HEK293 (cell line): ENCODE measurements at regions not wholly inside any gene's neighbourhood (a gene's known extent, or its start where the extent isn't known, plus 50 kb on each side); places are given as distances from the start of the nearest gene placed in this dataset.
"Not testable (repeated sequence)": the region's sequence is repeated elsewhere in the genome, so short reads cannot be mapped to it uniquely, and the experiment has no call there.

Experiments used
- CTCF ChIA-PET: fragments of 350-600 bp; formaldehyde crosslinking; extraction: SDS; loops from one replicate; lab custom pipeline; 2021; ENCODE audit warnings: antibody characterized with exemption; lab: Yijun Ruan, JAX
- POLR2A ChIA-PET: fragments of 300-600 bp; formaldehyde crosslinking; extraction: SDS; loops from one replicate; lab custom pipeline; 2020; ENCODE audit warnings: antibody characterized with exemption, inconsistent platforms; lab: Yijun Ruan, JAX
- H3K27ac ChIP-seq: fragments of 200-500 bp; sonication (Bioruptor generic); 2 replicates; pipeline ENCODE4 v1.5.1; 2014; ENCODE audit warnings: low read depth, low read length, control low read depth, inconsistent platforms; ENCODE audit errors: extremely low read depth
- H3K36me3 ChIP-seq, 2 experiments: fragments of 200-500 bp in 1 of 2; sonication (Bioruptor generic) in 1 of 2; 1 replicate in 1 of 2; 2 replicates in 1 of 2; pipeline ENCODE4 v1.5.1; 2014 to 2017; ENCODE audit warnings: inconsistent platforms in 2 of 2, low read length in 2 of 2; ENCODE audit not compliant: control insufficient read depth in 2 of 2, insufficient read depth in 1 of 2
- H3K4me1 ChIP-seq: fragments of 200-500 bp; sonication (Bioruptor generic); 2 replicates; pipeline ENCODE4 v1.5.1; 2014; ENCODE audit warnings: mild to moderate bottlenecking, low read length, inconsistent platforms; ENCODE audit not compliant: control insufficient read depth, insufficient read depth
- H3K4me3 ChIP-seq: 2 replicates; pipeline ENCODE4 v1.5.1; 2011; ENCODE audit warnings: low read depth, mild to moderate bottlenecking, control low read depth, low read length, moderate library complexity
- H3K9me3 ChIP-seq: fragments of 200-500 bp; sonication (Bioruptor generic); 2 replicates; pipeline ENCODE4 v1.5.1; 2014; ENCODE audit warnings: low read depth, low read length, inconsistent platforms; ENCODE audit not compliant: control insufficient read depth, insufficient read depth
- EGR2 ChIP-seq: fragments of 450-650 bp; formaldehyde crosslinking; IDR thresholded peaks from 2 replicates; pipeline ENCODE4 v1.5.1; 2016; ENCODE audit warnings: low read depth, missing biosample characterization, missing genetic modification characterization
- KLF8 ChIP-seq: fragments of 450-650 bp; formaldehyde crosslinking; IDR thresholded peaks from 2 replicates; pipeline ENCODE4 v1.5.1; 2016; ENCODE audit warnings: missing biosample characterization, missing genetic modification characterization
- PATZ1 ChIP-seq: fragments of 450-650 bp; formaldehyde crosslinking; IDR thresholded peaks from 2 replicates; pipeline ENCODE4 v1.5.1; 2016; ENCODE audit warnings: missing biosample characterization, missing genetic modification characterization
- PBX3 ChIP-seq: sonication (generic); formaldehyde crosslinking; IDR thresholded peaks from 2 replicates; pipeline ENCODE4 v1.8.1; 2022; ENCODE audit warnings: mild to moderate bottlenecking, moderate library complexity, missing genetic modification reagents
- PRDM4 ChIP-seq: fragments of 450-650 bp; formaldehyde crosslinking; IDR thresholded peaks from 2 replicates; pipeline ENCODE4 v1.5.1; 2017; ENCODE audit warnings: missing biosample characterization, missing genetic modification characterization
- SETDB1 ChIP-seq: IDR thresholded peaks from one replicate; pipeline ENCODE4 v1.6.1; 2017; ENCODE audit warnings: mild to moderate bottlenecking, low read length, moderate library complexity, mixed read lengths; ENCODE audit not compliant: insufficient read length
- YY2 ChIP-seq: fragments of 450-650 bp; formaldehyde crosslinking; IDR thresholded peaks from 2 replicates; pipeline ENCODE4 v1.5.1; 2016; ENCODE audit warnings: missing biosample characterization, missing genetic modification characterization
- ZBTB26 ChIP-seq: fragments of 450-650 bp; formaldehyde crosslinking; optimal IDR thresholded peaks from 2 replicates; pipeline ENCODE3; 2016; ENCODE audit warnings: missing biosample characterization, mild to moderate bottlenecking, missing genetic modification characterization
- ZNF132 ChIP-seq: fragments of 450-650 bp; formaldehyde crosslinking; IDR thresholded peaks from 2 replicates; pipeline ENCODE4 v1.5.1; 2017; ENCODE audit warnings: missing biosample characterization, missing genetic modification characterization, borderline replicate concordance
- ZNF169 ChIP-seq: fragments of 450-650 bp; formaldehyde crosslinking; IDR thresholded peaks from 2 replicates; pipeline ENCODE4 v1.5.1; 2016; ENCODE audit warnings: missing biosample characterization, missing genetic modification characterization
- ZNF2 ChIP-seq: fragments of 450-650 bp; formaldehyde crosslinking; IDR thresholded peaks from 2 replicates; pipeline ENCODE4 v1.5.1; 2016; ENCODE audit warnings: missing biosample characterization, missing genetic modification characterization
- ZNF248 ChIP-seq: fragments of 450-650 bp; formaldehyde crosslinking; IDR thresholded peaks from 2 replicates; pipeline ENCODE4 v1.5.1; 2017; ENCODE audit warnings: missing biosample characterization, missing genetic modification characterization
- ZNF266 ChIP-seq: fragments of 450-650 bp; formaldehyde crosslinking; IDR thresholded peaks from 2 replicates; pipeline ENCODE4 v1.5.1; 2016; ENCODE audit warnings: missing biosample characterization, missing genetic modification characterization, low read depth
- ZNF302 ChIP-seq: fragments of 450-650 bp; formaldehyde crosslinking; IDR thresholded peaks from 2 replicates; pipeline ENCODE4 v1.5.1; 2016; ENCODE audit warnings: missing biosample characterization, missing genetic modification characterization, low read depth
- ZNF335 ChIP-seq: fragments of 450-650 bp; formaldehyde crosslinking; conservative IDR thresholded peaks from 2 replicates; pipeline ENCODE4 v1.5.1; 2016; ENCODE audit warnings: missing biosample characterization, missing genetic modification characterization
- ZNF362 ChIP-seq: fragments of 450-650 bp; formaldehyde crosslinking; IDR thresholded peaks from 2 replicates; pipeline ENCODE4 v1.5.1; 2016; ENCODE audit warnings: missing biosample characterization, missing genetic modification characterization
- ZNF394 ChIP-seq: fragments of 450-650 bp; formaldehyde crosslinking; IDR thresholded peaks from 2 replicates; pipeline ENCODE4 v1.5.1; 2016; ENCODE audit warnings: missing biosample characterization, missing genetic modification characterization, mild to moderate bottlenecking, moderate library complexity, borderline replicate concordance
- ZNF48 ChIP-seq: fragments of 450-650 bp; formaldehyde crosslinking; IDR thresholded peaks from 2 replicates; pipeline ENCODE4 v1.5.1; 2016; ENCODE audit warnings: missing biosample characterization, missing genetic modification characterization
- ZNF501 ChIP-seq: fragments of 450-650 bp; formaldehyde crosslinking; IDR thresholded peaks from 2 replicates; pipeline ENCODE4 v1.5.1; 2016; ENCODE audit warnings: missing biosample characterization, missing genetic modification characterization
- ZNF555 ChIP-seq: fragments of 450-650 bp; formaldehyde crosslinking; conservative IDR thresholded peaks from 2 replicates; pipeline ENCODE4 v1.5.1; 2017; ENCODE audit warnings: missing biosample characterization, mild to moderate bottlenecking, missing genetic modification characterization, inconsistent platforms
- ZNF701 ChIP-seq: fragments of 450-650 bp; formaldehyde crosslinking; IDR thresholded peaks from 2 replicates; pipeline ENCODE4 v1.5.1; 2016; ENCODE audit warnings: missing biosample characterization, missing genetic modification characterization

GRCh38 chr5:25970906-25971489 lies 1067.4 kb downstream of the CDH9 start (continued):
- TF ChIP-seq PATZ1 (tag by site-specific recombination) (no peak), ZNF302 (tag by site-specific recombination) (no peak), ZNF394 (tag by site-specific recombination) (no peak), ZNF266 (no peak), EGR2 (tag by site-specific recombination) (no peak), PBX3 (CRISPR knock-in tag) (no peak), ZNF48 (tag by site-specific recombination) (no peak), ZNF555 (tag by site-specific recombination) (no peak)

- H3K36me3 ChIP-seq, H3K9me3 ChIP-seq, H3K27ac ChIP-seq, H3K4me1 ChIP-seq, H3K4me3 ChIP-seq, POLR2A ChIA-PET: not testable (repeated sequence)
- CTCF ChIA-PET = interaction anchor here (0.6 kb wide), 1 partner anchor 914 kb away, joined by 3 read pairs; no protein-coding TSS in a partner anchor
Measured at GRCh38 chr5:25969042-25969441, 1069.3 kb downstream of the CDH9 start.

GRCh38 chr5:25964009-25964372 lies 1074.4 kb downstream of the CDH9 start:
- CTCF ChIA-PET = no interaction called here
- POLR2A ChIA-PET = no interaction called here
- no peak overlapping the region for H3K27ac ChIP-seq
- TF ChIP-seq KLF8 (tag by site-specific recombination) (no peak), ZNF2 (tag by site-specific recombination) (no peak), ZNF501 (tag by site-specific recombination) (no peak), ZNF701 (tag by site-specific recombination) (no peak), ZBTB26 (tag by site-specific recombination) (no peak), YY2 (tag by site-specific recombination) (no peak), ZNF169 (tag by site-specific recombination) (no peak), ZNF335 (tag by site-specific recombination) (no peak), ZNF132 (tag by site-specific recombination) (no peak), PRDM4 (tag by site-specific recombination) (no peak), SETDB1 (no peak), ZNF362 (tag by site-specific recombination) (no peak), ZNF248 (no peak)

More at GRCh38 chr5:25964009-25964372, 1074.4 kb downstream of the CDH9 start:
- no peak overlapping the region for H3K4me3 ChIP-seq
- H3K9me3 ChIP-seq = no peaks in the 10 kb centered on the region
- H3K4me1 ChIP-seq = no peaks in the 10 kb centered on the region
- H3K36me3 ChIP-seq = no peaks in the 10 kb centered on the region
